ENCODE measurements at regions not wholly inside any gene's neighbourhood (a gene's known extent, or its start where the extent isn't known, plus 50 kb on each side); places are given as distances from the start of the nearest gene placed in this dataset.

DNA sequence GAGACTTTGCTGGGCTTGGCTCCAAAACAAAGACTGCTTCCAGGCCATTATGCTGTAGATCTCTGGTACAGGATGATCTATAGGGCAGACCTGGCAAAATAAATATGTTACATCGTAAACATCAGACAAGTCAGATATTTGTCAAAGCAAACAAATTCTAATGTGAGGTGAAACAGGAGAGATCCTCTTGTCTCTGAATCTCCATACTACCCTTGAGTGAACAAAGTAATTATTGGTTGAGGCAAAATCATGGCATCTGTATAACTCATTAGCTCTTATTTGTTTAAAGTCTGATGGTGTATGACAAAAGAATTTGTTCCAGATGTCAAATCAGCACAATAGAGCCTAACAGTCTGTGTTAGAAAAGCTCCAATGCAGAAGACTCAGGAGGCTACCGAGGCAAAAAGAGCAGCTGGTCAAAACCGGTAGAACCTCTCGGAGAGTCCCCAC is 1291.5 kb downstream of the TYW1 start:
- H4K91ac ChIP-seq (ENCODE audit: low read length): no peak overlapping the region
- H2BK5ac ChIP-seq (ENCODE audit: low read depth, low read length, poor library complexity, severe bottlenecking): no peak overlapping the region
- no peak overlapping the region for H3K4ac ChIP-seq (ENCODE audit: low read depth in 1 of 2, low read length in 2 of 2)
- no peak overlapping the region for H2BK120ac ChIP-seq (ENCODE audit: low read depth, low read length)
- H3K23ac ChIP-seq (ENCODE audit: low read length in 2 of 2): no peak overlapping the region
- H2AFZ ChIP-seq (ENCODE audit: low read depth, low read length): no peak overlapping the region
- H3K27me3 ChIP-seq (ENCODE audit: control insufficient read depth in 1 of 2, insufficient read depth in 1 of 2, low read length in 2 of 2): no peaks in the 10 kb centered on the region
- H3K14ac ChIP-seq (ENCODE audit: low read length in 2 of 2): no peak overlapping the region
- H2AK5ac ChIP-seq (ENCODE audit: low read length, severe bottlenecking): no peak overlapping the region
- H2BK15ac ChIP-seq (ENCODE audit: low read depth, poor library complexity, severe bottlenecking): no peak overlapping the region
- no peak overlapping the region for H3K27ac ChIP-seq (ENCODE audit: low read length, poor library complexity, severe bottlenecking)
- H3K18ac ChIP-seq (ENCODE audit: low read depth in 1 of 2, low read length in 2 of 2): no peak overlapping the region
- no peaks in the 10 kb centered on the region for H3K36me3 ChIP-seq (ENCODE audit: control insufficient read depth in 1 of 2, insufficient read depth in 2 of 2, low read depth in 1 of 2, low read length in 2 of 2)
- no peak overlapping the region for H3K4me3 ChIP-seq (ENCODE audit: insufficient read depth in 1 of 2, low read depth in 1 of 2, low read length in 2 of 2)
- 74% methylated on average over 4 of the region's 4 CpGs for WGBS
- no peak overlapping the region for H3K4me2 ChIP-seq (ENCODE audit: low read length, poor library complexity, severe bottlenecking)
- no peaks in the 10 kb centered on the region for H3K79me1 ChIP-seq (replicated peaks; ENCODE audit: low read length, poor library complexity, severe bottlenecking)
- H4K8ac ChIP-seq (ENCODE audit: low read length): no peak overlapping the region
- no peaks in the 10 kb centered on the region for H3K4me1 ChIP-seq (ENCODE audit: control insufficient read depth, insufficient read depth, low read depth, low read length)
- no peak overlapping the region for H2BK12ac ChIP-seq (ENCODE audit: low read length in 2 of 2)
- DNase-seq: no peak
- peaks cover 16% of the 10 kb centered on the region for H3K9me3 ChIP-seq (ENCODE audit: control insufficient read depth, low read length)
- no peak overlapping the region for H3K9ac ChIP-seq (ENCODE audit: low read length)

GRCh38 chr7:68291710-68292109 is 1295.1 kb downstream of the TYW1 start:
- Histone ChIP-seq H4K91ac (ENCODE audit: low read length) (no peak overlapping the region), H3K14ac (ENCODE audit: low read length in 2 of 2) (no peak overlapping the region), H3K9me3 (ENCODE audit: control insufficient read depth, low read length) (peaks cover under 1% of the 10 kb centered on the region), H2BK12ac (ENCODE audit: low read length in 2 of 2) (no peak overlapping the region), H2AK5ac (ENCODE audit: low read length, severe bottlenecking) (no peak overlapping the region), H3K79me1 (replicated peaks; ENCODE audit: low read length, poor library complexity, severe bottlenecking) (no peaks in the 10 kb centered on the region), H2BK120ac (ENCODE audit: low read depth, low read length) (no peak overlapping the region), H3K23ac (ENCODE audit: low read length in 2 of 2) (no peak overlapping the region), H3K18ac (ENCODE audit: low read depth in 1 of 2, low read length in 2 of 2) (no peak overlapping the region), H3K36me3 (ENCODE audit: control insufficient read depth in 1 of 2, insufficient read depth in 2 of 2, low read depth in 1 of 2, low read length in 2 of 2) (no peaks in the 10 kb centered on the region), H2BK15ac (ENCODE audit: low read depth, poor library complexity, severe bottlenecking) (no peak overlapping the region), H3K27ac (ENCODE audit: low read length, poor library complexity, severe bottlenecking) (no peak overlapping the region), H3K4ac (ENCODE audit: low read depth in 1 of 2, low read length in 2 of 2) (no peak overlapping the region), H2BK5ac (ENCODE audit: low read depth, low read length, poor library complexity, severe bottlenecking) (no peak overlapping the region), H3K4me3 (ENCODE audit: insufficient read depth in 1 of 2, low read depth in 1 of 2, low read length in 2 of 2) (no peak overlapping the region), H3K9ac (ENCODE audit: low read length) (no peak overlapping the region), H2AFZ (ENCODE audit: low read depth, low read length) (no peak overlapping the region), H3K27me3 (ENCODE audit: control insufficient read depth in 1 of 2, insufficient read depth in 1 of 2, low read length in 2 of 2) (no peaks in the 10 kb centered on the region), H3K4me1 (ENCODE audit: control insufficient read depth, insufficient read depth, low read depth, low read length) (no peaks in the 10 kb centered on the region), H4K8ac (ENCODE audit: low read length) (no peak overlapping the region), H3K4me2 (ENCODE audit: low read length, poor library complexity, severe bottlenecking) (no peak overlapping the region)
- no peak for DNase-seq

- Histone ChIP-seq H3K14ac (ENCODE audit: low read length in 2 of 2) (no peak overlapping the region), H2AFZ (ENCODE audit: low read depth, low read length) (no peak overlapping the region), H2BK15ac (ENCODE audit: low read depth, poor library complexity, severe bottlenecking) (no peak overlapping the region), H3K4me3 (ENCODE audit: insufficient read depth in 1 of 2, low read depth in 1 of 2, low read length in 2 of 2) (no peak overlapping the region), H3K4me1 (ENCODE audit: control insufficient read depth, insufficient read depth, low read depth, low read length) (no peaks in the 10 kb centered on the region), H4K91ac (ENCODE audit: low read length) (no peak overlapping the region), H3K9me3 (ENCODE audit: control insufficient read depth, low read length) (no peaks in the 10 kb centered on the region), H3K27me3 (ENCODE audit: control insufficient read depth in 1 of 2, insufficient read depth in 1 of 2, low read length in 2 of 2) (no peaks in the 10 kb centered on the region), H2BK12ac (ENCODE audit: low read length in 2 of 2) (no peak overlapping the region), H2BK5ac (ENCODE audit: low read depth, low read length, poor library complexity, severe bottlenecking) (no peak overlapping the region), H3K27ac (ENCODE audit: low read length, poor library complexity, severe bottlenecking) (no peak overlapping the region), H3K79me1 (replicated peaks; ENCODE audit: low read length, poor library complexity, severe bottlenecking) (no peaks in the 10 kb centered on the region), H3K4me2 (ENCODE audit: low read length, poor library complexity, severe bottlenecking) (no peak overlapping the region), H3K18ac (ENCODE audit: low read depth in 1 of 2, low read length in 2 of 2) (no peak overlapping the region), H3K23ac (ENCODE audit: low read length in 2 of 2) (no peak overlapping the region), H3K4ac (ENCODE audit: low read depth in 1 of 2, low read length in 2 of 2) (no peak overlapping the region), H2AK5ac (ENCODE audit: low read length, severe bottlenecking) (no peak overlapping the region), H4K8ac (ENCODE audit: low read length) (no peak overlapping the region), H2BK120ac (ENCODE audit: low read depth, low read length) (no peak overlapping the region), H3K9ac (ENCODE audit: low read length) (no peak overlapping the region), H3K36me3 (ENCODE audit: control insufficient read depth in 1 of 2, insufficient read depth in 2 of 2, low read depth in 1 of 2, low read length in 2 of 2) (no peaks in the 10 kb centered on the region)
- DNase-seq: no peak
- 73% methylated on average over 4 of the region's 4 CpGs for whole genome bisulfite sequencing
Observed at GRCh38 chr7:68295386-68295785, 1298.8 kb downstream of the TYW1 start.

DNA sequence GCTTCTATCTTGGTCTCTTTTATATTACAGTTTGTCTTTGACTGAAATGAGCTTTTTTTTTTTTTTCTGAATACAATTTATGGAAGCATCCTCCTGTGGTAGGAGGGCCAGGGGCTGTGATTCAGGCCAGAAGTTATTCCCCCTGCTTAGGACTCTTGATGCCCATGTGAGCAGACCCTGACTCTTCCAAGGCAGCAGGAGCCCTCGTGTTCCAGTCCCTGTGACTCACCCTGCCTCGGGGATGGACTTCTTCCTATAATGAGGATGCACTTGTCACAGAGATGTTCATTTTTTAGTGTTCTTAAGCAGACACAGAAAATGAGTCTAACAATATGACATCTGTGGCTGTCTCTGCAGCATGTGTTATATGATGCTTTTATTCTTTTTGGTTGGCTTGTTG is 1293.7 kb upstream of the AUTS2 start:
- Histone ChIP-seq H2BK5ac (ENCODE audit: low read depth, low read length, poor library complexity, severe bottlenecking) (no peak overlapping the region), H3K18ac (ENCODE audit: low read depth in 1 of 2, low read length in 2 of 2) (no peak overlapping the region), H3K9me3 (ENCODE audit: control insufficient read depth, low read length) (peaks cover 5% of the 10 kb centered on the region), H3K23ac (ENCODE audit: low read length in 2 of 2) (no peak overlapping the region), H3K4ac (ENCODE audit: low read depth in 1 of 2, low read length in 2 of 2) (no peak overlapping the region), H3K79me1 (replicated peaks; ENCODE audit: low read length, poor library complexity, severe bottlenecking) (no peaks in the 10 kb centered on the region), H3K27me3 (ENCODE audit: control insufficient read depth in 1 of 2, insufficient read depth in 1 of 2, low read length in 2 of 2) (no peaks in the 10 kb centered on the region), H2BK12ac (ENCODE audit: low read length in 2 of 2) (no peak overlapping the region), H2BK120ac (ENCODE audit: low read depth, low read length) (no peak overlapping the region), H2BK15ac (ENCODE audit: low read depth, poor library complexity, severe bottlenecking) (no peak overlapping the region), H2AFZ (ENCODE audit: low read depth, low read length) (no peak overlapping the region), H2AK5ac (ENCODE audit: low read length, severe bottlenecking) (no peak overlapping the region), H3K9ac (ENCODE audit: low read length) (no peak overlapping the region), H3K27ac (ENCODE audit: low read length, poor library complexity, severe bottlenecking) (no peak overlapping the region), H3K4me3 (ENCODE audit: insufficient read depth in 1 of 2, low read depth in 1 of 2, low read length in 2 of 2) (no peak overlapping the region), H4K91ac (ENCODE audit: low read length) (no peak overlapping the region), H3K4me1 (ENCODE audit: control insufficient read depth, insufficient read depth, low read depth, low read length) (no peaks in the 10 kb centered on the region), H3K14ac (ENCODE audit: low read length in 2 of 2) (no peak overlapping the region), H4K8ac (ENCODE audit: low read length) (no peak overlapping the region), H3K36me3 (ENCODE audit: control insufficient read depth in 1 of 2, insufficient read depth in 2 of 2, low read depth in 1 of 2, low read length in 2 of 2) (no peaks in the 10 kb centered on the region), H3K4me2 (ENCODE audit: low read length, poor library complexity, severe bottlenecking) (no peak overlapping the region)
- 71% methylated on average over 2 of the region's 2 CpGs for WGBS
- no peak for DNase-seq
